ENCODE measurements at regions not wholly inside any gene's neighbourhood (a gene's known extent, or its start where the extent isn't known, plus 50 kb on each side); places are given as distances from the start of the nearest gene placed in this dataset.

GRCh38 chr5:155471027-155471426 lies 457.5 kb downstream of the KIF4B start:
- H3K4me1 ChIP-seq (ENCODE audit: control insufficient read depth in 2 of 2, insufficient read depth in 1 of 2, low read depth in 1 of 2, low read length in 2 of 2), result peaks cover 0 to 3% of the 10 kb centered on the region in 2 donors
- no peak overlapping the region for H2BK120ac ChIP-seq (ENCODE audit: low read depth, low read length)
- no peaks in the 10 kb centered on the region for H3K9me3 ChIP-seq (replicated peaks in 1 of 2; ENCODE audit: control insufficient read depth in 2 of 2, insufficient read depth in 1 of 2, low read depth in 1 of 2, low read length in 2 of 2)
- no peak overlapping the region for H2BK5ac ChIP-seq (ENCODE audit: low read length)
- H3K27me3 ChIP-seq (ENCODE audit: control insufficient read depth in 3 of 3, insufficient read depth in 3 of 3, low read depth in 1 of 3, low read length in 3 of 3), result no peaks in the 10 kb centered on the region
- H2BK12ac ChIP-seq (ENCODE audit: low read length), result no peak overlapping the region
- no peak overlapping the region for H3K18ac ChIP-seq (ENCODE audit: low read length)
- no peak overlapping the region for H3K14ac ChIP-seq (ENCODE audit: low read length)
- H3K4me3 ChIP-seq (ENCODE audit: low read length in 2 of 2), result no peak overlapping the region
- no peak overlapping the region for H3K4ac ChIP-seq (ENCODE audit: low read length)
- no peak overlapping the region for H2AFZ ChIP-seq (ENCODE audit: low read length)
- no peak overlapping the region for H2AK5ac ChIP-seq (ENCODE audit: low read depth, low read length)
- no peak overlapping the region for H4K8ac ChIP-seq (ENCODE audit: low read depth, low read length)
- H4K91ac ChIP-seq (ENCODE audit: low read depth, low read length, poor library complexity), result no peak overlapping the region
- no peak overlapping the region for H3K27ac ChIP-seq (replicated peaks; ENCODE audit: low read length)
- H3K79me1 ChIP-seq (ENCODE audit: low read depth, low read length), result no peaks in the 10 kb centered on the region
- H3K23ac ChIP-seq (ENCODE audit: low read depth, low read length, poor library complexity), result no peak overlapping the region
- no peaks in the 10 kb centered on the region for H3K36me3 ChIP-seq (replicated peaks in 1 of 2; ENCODE audit: control insufficient read depth in 2 of 2, insufficient read depth in 2 of 2, low read length in 2 of 2)
- no peak overlapping the region for H2BK15ac ChIP-seq (ENCODE audit: low read length)
- no peak overlapping the region for H3K4me2 ChIP-seq (ENCODE audit: insufficient read depth, low read length, poor library complexity, severe bottlenecking)
- WGBS, 2 donors (ENCODE audit: extremely low coverage in 2 of 2, insufficient read length in 2 of 2, insufficient replicate concordance in 1 of 2), result no CpG with 5 or more reads among the region's 3 CpGs
- no peak for DNase-seq (ENCODE audit: low spot score)
- no peak overlapping the region for H3K9ac ChIP-seq (ENCODE audit: low read depth, low read length, poor library complexity)

- H2BK120ac ChIP-seq (ENCODE audit: low read depth, low read length), result no peak overlapping the region
- no peaks in the 10 kb centered on the region for H3K9me3 ChIP-seq (replicated peaks in 1 of 2; ENCODE audit: control insufficient read depth in 2 of 2, insufficient read depth in 1 of 2, low read depth in 1 of 2, low read length in 2 of 2)
- H3K79me1 ChIP-seq (ENCODE audit: low read depth, low read length), result no peaks in the 10 kb centered on the region
- no peak overlapping the region for H3K9ac ChIP-seq (ENCODE audit: low read depth, low read length, poor library complexity)
- H2BK15ac ChIP-seq (ENCODE audit: low read length), result no peak overlapping the region
- H2AFZ ChIP-seq (ENCODE audit: low read length), result no peak overlapping the region
- no peak overlapping the region for H3K4me2 ChIP-seq (ENCODE audit: insufficient read depth, low read length, poor library complexity, severe bottlenecking)
- no peak overlapping the region for H3K18ac ChIP-seq (ENCODE audit: low read length)
- WGBS, 2 donors (ENCODE audit: extremely low coverage in 2 of 2, insufficient read length in 2 of 2, insufficient replicate concordance in 1 of 2), result no CpG with 5 or more reads among the region's 2 CpGs
- H2BK12ac ChIP-seq (ENCODE audit: low read length), result no peak overlapping the region
- H3K4me1 ChIP-seq (ENCODE audit: control insufficient read depth in 2 of 2, insufficient read depth in 1 of 2, low read depth in 1 of 2, low read length in 2 of 2), result peaks cover 0 to 3% of the 10 kb centered on the region in 2 donors
- no peak overlapping the region for H4K91ac ChIP-seq (ENCODE audit: low read depth, low read length, poor library complexity)
- H3K27me3 ChIP-seq (ENCODE audit: control insufficient read depth in 3 of 3, insufficient read depth in 3 of 3, low read depth in 1 of 3, low read length in 3 of 3), result no peaks in the 10 kb centered on the region
- no peak overlapping the region for H3K14ac ChIP-seq (ENCODE audit: low read length)
- no peak for DNase-seq (ENCODE audit: low spot score)
- no peak overlapping the region for H3K23ac ChIP-seq (ENCODE audit: low read depth, low read length, poor library complexity)
- H3K4me3 ChIP-seq (ENCODE audit: low read length in 2 of 2), result no peak overlapping the region
- H2BK5ac ChIP-seq (ENCODE audit: low read length), result no peak overlapping the region
- H3K27ac ChIP-seq (replicated peaks; ENCODE audit: low read length), result no peak overlapping the region
- no peak overlapping the region for H2AK5ac ChIP-seq (ENCODE audit: low read depth, low read length)
- H3K36me3 ChIP-seq (replicated peaks in 1 of 2; ENCODE audit: control insufficient read depth in 2 of 2, insufficient read depth in 2 of 2, low read length in 2 of 2), result no peaks in the 10 kb centered on the region
- H4K8ac ChIP-seq (ENCODE audit: low read depth, low read length), result no peak overlapping the region
- H3K4ac ChIP-seq (ENCODE audit: low read length), result no peak overlapping the region
Measured at GRCh38 chr5:155472780-155473179, 459.2 kb downstream of the KIF4B start.

DNA sequence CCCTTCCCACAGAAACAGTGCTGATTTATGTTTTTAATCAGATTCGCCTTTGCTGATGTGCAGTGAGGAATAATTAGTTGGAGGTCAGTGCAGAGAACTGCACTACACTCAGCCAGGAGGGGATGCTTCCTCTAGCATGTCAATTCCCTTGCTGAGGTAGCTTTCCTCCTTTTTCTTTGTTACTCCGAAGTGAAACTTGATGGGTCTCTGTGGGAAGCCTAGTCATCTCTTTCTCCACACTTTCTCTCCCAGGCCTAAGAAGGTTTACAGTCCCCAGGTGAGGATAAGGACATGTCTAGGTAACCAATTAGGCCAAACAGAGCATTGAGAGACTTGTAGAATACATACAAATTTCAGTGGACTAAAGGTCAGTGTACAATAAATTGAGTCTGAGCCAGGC lies 461.8 kb downstream of the KIF4B start:
- Histone ChIP-seq H3K4me2 (ENCODE audit: insufficient read depth, low read length, poor library complexity, severe bottlenecking) (no peak overlapping the region), H3K9ac (ENCODE audit: low read depth, low read length, poor library complexity) (no peak overlapping the region), H3K4me1 (ENCODE audit: control insufficient read depth in 2 of 2, insufficient read depth in 1 of 2, low read depth in 1 of 2, low read length in 2 of 2) (peaks cover 0 to 3% of the 10 kb centered on the region in 2 donors), H3K14ac (ENCODE audit: low read length) (no peak overlapping the region), H4K8ac (ENCODE audit: low read depth, low read length) (no peak overlapping the region), H2BK12ac (ENCODE audit: low read length) (no peak overlapping the region), H3K79me1 (ENCODE audit: low read depth, low read length) (no peaks in the 10 kb centered on the region), H3K4ac (ENCODE audit: low read length) (no peak overlapping the region), H3K36me3 (replicated peaks in 1 of 2; ENCODE audit: control insufficient read depth in 2 of 2, insufficient read depth in 2 of 2, low read length in 2 of 2) (no peaks in the 10 kb centered on the region), H2BK120ac (ENCODE audit: low read depth, low read length) (no peak overlapping the region), H2BK5ac (ENCODE audit: low read length) (no peak overlapping the region), H3K9me3 (replicated peaks in 1 of 2; ENCODE audit: control insufficient read depth in 2 of 2, insufficient read depth in 1 of 2, low read depth in 1 of 2, low read length in 2 of 2) (no peaks in the 10 kb centered on the region), H2AK5ac (ENCODE audit: low read depth, low read length) (no peak overlapping the region), H3K27ac (replicated peaks; ENCODE audit: low read length) (no peak overlapping the region), H3K27me3 (ENCODE audit: control insufficient read depth in 3 of 3, insufficient read depth in 3 of 3, low read depth in 1 of 3, low read length in 3 of 3) (no peaks in the 10 kb centered on the region), H4K91ac (ENCODE audit: low read depth, low read length, poor library complexity) (no peak overlapping the region), H3K4me3 (ENCODE audit: low read length in 2 of 2) (no peak overlapping the region), H3K18ac (ENCODE audit: low read length) (no peak overlapping the region), H3K23ac (ENCODE audit: low read depth, low read length, poor library complexity) (no peak overlapping the region), H2BK15ac (ENCODE audit: low read length) (no peak overlapping the region), H2AFZ (ENCODE audit: low read length) (no peak overlapping the region)
- no peak for DNase-seq (ENCODE audit: low spot score)
- no CpG with 5 or more reads among the region's 2 CpGs for WGBS, 2 donors (ENCODE audit: extremely low coverage in 2 of 2, insufficient read length in 2 of 2, insufficient replicate concordance in 1 of 2)

DNA sequence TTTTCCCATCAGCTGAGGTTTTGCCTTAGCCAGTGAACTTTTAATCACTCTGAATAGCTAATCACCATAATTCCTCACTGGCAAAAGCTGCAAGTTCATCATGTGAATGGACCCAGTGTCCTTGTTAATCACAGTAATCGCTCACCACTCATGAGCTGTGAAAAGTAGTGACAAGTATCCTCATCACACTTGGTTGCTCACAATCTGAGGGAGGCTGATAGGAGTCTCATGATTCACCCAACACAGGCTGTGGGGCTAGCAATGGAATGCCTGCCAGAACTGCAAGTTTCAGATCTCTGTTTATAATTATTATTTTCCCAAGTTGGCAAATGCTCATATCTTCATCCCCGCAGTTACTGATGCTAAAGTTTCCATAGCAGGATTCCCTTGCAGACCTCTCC lies 467.2 kb downstream of the KIF4B start:
- H4K8ac ChIP-seq (ENCODE audit: low read depth, low read length), result no peak overlapping the region
- no peak overlapping the region for H3K9ac ChIP-seq (ENCODE audit: low read depth, low read length, poor library complexity)
- no peak overlapping the region for H2BK15ac ChIP-seq (ENCODE audit: low read length)
- no peaks in the 10 kb centered on the region for H3K36me3 ChIP-seq (replicated peaks in 1 of 2; ENCODE audit: control insufficient read depth in 2 of 2, insufficient read depth in 2 of 2, low read length in 2 of 2)
- no peak overlapping the region for H3K27ac ChIP-seq (replicated peaks; ENCODE audit: low read length)
- H3K27me3 ChIP-seq (ENCODE audit: control insufficient read depth in 3 of 3, insufficient read depth in 3 of 3, low read depth in 1 of 3, low read length in 3 of 3), result no peaks in the 10 kb centered on the region
- no peak overlapping the region for H4K91ac ChIP-seq (ENCODE audit: low read depth, low read length, poor library complexity)
- H3K23ac ChIP-seq (ENCODE audit: low read depth, low read length, poor library complexity), result no peak overlapping the region
- H2AFZ ChIP-seq (ENCODE audit: low read length), result no peak overlapping the region
- no peaks in the 10 kb centered on the region for H3K4me1 ChIP-seq (ENCODE audit: control insufficient read depth in 2 of 2, insufficient read depth in 1 of 2, low read depth in 1 of 2, low read length in 2 of 2)
- no peak overlapping the region for H2BK12ac ChIP-seq (ENCODE audit: low read length)
- H2AK5ac ChIP-seq (ENCODE audit: low read depth, low read length), result no peak overlapping the region
- no peak for DNase-seq (ENCODE audit: low spot score)
- no peak overlapping the region for H3K4me3 ChIP-seq (ENCODE audit: low read length in 2 of 2)
- no peak overlapping the region for H3K4ac ChIP-seq (ENCODE audit: low read length)
- WGBS, 2 donors (ENCODE audit: extremely low coverage in 2 of 2, insufficient read length in 2 of 2, insufficient replicate concordance in 1 of 2), result no CpG with 5 or more reads among the region's 2 CpGs
- H2BK120ac ChIP-seq (ENCODE audit: low read depth, low read length), result no peak overlapping the region
- no peak overlapping the region for H3K14ac ChIP-seq (ENCODE audit: low read length)
- H3K18ac ChIP-seq (ENCODE audit: low read length), result no peak overlapping the region
- H2BK5ac ChIP-seq (ENCODE audit: low read length), result no peak overlapping the region
- H3K79me1 ChIP-seq (ENCODE audit: low read depth, low read length), result no peaks in the 10 kb centered on the region
- no peaks in the 10 kb centered on the region for H3K9me3 ChIP-seq (replicated peaks in 1 of 2; ENCODE audit: control insufficient read depth in 2 of 2, insufficient read depth in 1 of 2, low read depth in 1 of 2, low read length in 2 of 2)
- no peak overlapping the region for H3K4me2 ChIP-seq (ENCODE audit: insufficient read depth, low read length, poor library complexity, severe bottlenecking)
